KBM-7 (cell line): ENCODE measurements at regions not wholly inside any gene's neighbourhood (a gene's known extent, or its start where the extent isn't known, plus 50 kb on each side); places are given as distances from the start of the nearest gene placed in this dataset.
A peak's percentile ranks its signal among the peaks of the same experiment; 100 is the strongest.
"Not testable (repeated sequence)": the region's sequence is repeated elsewhere in the genome, so short reads cannot be mapped to it uniquely, and the experiment has no call there.

Experiments used
- DNase-seq: peaks from one replicate; pipeline ENCODE4 v3.0.0-alpha.2; 2015
- in situ Hi-C: fragments of 300-500 bp; cut with MboI; formaldehyde crosslinking; loops from 2 replicates; pipeline ENCODE4 v1.14.3; 2020; ENCODE audit warnings: low sequenced_read_pairs, low pct_unique_long_range_greater_than_20kb, mixed read lengths

DNA sequence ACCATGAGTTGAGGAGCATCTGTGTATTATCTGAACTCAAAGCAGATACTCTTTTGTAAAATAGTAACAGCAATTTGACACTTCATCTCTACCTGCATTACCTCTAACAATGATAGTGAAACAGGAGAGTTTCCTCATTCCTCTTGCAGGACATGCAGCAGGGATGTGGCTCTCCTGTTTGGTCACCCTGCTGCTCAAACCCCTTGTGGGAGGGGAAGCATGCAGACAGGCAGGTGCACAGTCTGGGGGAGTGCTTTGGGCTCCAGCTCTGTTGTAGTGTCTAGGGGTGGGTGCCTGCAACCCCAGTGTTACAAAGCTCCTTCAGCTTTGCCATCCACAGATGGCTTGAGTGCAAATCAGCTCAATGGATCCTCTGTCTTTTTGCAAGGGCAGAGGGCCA lies 827.6 kb downstream of the DACH1 start:
- in situ Hi-C loops, result no loop called here
- no peak for DNase-seq

DNA sequence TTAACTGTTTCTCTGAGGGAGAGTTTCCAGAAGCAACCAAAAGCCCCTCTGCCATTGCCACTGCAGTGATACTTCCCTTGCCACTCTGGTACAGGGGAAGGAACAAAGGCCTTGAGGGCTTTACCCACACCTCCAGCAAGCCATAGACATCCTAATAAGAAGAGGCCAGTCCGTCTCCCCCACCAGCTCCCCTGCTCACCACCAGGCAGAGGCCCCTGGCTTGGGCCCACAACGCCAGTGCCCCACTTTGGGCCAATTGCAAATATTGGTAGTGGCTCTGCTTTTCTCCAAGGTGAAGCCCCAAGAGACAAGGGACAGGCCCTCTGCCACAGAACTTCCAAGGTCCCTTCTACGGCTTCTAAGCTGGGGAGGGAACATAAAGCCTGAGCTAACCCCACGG lies 833.0 kb downstream of the DACH1 start:
- DNase-seq, result no peak
- in situ Hi-C loops, result no loop called here

DNA sequence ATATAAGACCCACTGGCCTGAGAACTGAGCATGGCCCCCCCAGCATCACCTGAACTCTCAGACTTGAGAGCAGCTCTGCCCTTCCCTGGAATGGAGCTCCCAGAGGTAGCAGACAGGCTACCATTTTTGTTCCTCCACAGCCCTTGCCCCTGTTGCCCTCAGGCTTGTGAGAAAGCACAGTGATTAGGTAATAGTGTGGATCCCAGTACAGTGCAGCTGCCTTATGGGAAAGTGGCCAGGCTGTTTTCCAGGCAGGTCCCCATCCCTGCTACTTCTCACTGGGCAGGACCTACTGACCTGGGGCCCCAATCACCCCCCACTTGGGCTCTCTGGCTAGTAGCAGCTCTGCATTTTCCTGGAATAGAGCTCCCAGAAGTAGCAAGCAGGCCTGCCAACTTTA lies 834.0 kb downstream of the DACH1 start:
- no peak for DNase-seq
- in situ Hi-C loops, result no loop called here

DNA sequence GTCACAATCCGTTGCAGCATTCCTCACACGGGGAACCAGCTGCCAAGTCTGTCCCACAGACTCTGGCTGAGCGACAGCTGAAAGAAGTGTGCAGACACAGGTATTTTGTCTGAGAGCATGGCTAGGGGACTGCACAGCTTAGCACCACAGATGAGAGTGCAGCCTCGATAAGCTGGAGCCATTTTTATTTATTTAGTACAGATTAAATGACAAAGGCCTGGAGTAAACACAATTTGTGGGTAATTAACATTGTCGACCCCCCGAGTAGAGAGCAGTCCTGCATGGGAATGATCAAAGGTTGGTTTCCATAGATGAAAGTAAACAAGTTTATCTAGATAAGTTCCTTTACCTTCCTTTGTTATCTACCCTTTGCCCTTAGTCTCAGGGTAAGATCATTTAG lies 836.2 kb downstream of the DACH1 start:
- no peak for DNase-seq
- in situ Hi-C loops, result no loop called here

DNA sequence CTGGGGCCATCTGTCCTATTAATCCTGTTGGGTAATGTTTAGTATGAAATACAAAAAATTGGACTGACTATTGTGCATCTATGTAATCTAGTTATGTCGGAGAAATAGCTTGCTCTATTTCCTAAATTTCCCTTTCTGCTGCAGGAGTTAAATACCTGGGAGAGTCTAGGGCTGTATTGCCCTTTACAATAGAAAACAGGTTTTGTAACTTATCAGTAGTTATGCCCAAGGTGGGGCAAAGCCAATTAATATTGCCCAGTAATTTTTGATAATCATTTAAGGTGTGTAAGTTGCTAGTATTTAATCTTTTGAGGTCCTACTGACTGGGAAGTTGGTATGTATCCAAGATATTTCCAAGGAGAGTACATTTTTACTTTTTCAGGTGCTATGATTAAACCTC lies 838.1 kb downstream of the DACH1 start:
- in situ Hi-C loops, result no loop called here
- no peak for DNase-seq

DNA sequence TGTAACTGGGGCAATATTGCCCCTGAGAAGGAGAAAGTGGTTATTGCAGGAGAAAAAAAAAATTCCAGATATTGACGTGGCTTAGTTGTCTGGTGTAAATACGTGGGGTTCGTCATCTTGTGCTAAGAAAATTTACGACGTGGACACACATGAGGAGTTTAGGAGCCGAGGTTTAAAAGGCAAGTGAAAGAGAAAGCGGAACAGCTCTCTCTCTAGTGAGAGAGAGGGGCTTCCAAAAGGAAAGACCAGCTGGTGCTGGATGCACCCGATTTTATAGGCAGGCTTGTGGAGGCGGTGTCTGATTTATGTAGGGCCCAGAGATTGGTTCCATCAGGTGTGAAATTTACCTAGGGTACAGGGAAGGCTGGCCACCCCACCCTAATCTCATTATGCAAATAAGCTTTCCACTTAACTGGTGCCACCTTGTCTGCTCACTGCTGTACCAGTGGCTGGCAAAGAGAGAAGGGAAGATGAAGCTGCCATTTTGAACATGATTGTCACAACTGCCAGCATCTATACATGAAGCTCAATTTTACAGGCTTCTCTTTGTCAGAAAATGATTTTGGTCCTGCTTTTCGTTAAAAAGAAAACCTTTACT lies 845.1 kb downstream of the DACH1 start:
- in situ Hi-C loops, result no loop called here

DNA sequence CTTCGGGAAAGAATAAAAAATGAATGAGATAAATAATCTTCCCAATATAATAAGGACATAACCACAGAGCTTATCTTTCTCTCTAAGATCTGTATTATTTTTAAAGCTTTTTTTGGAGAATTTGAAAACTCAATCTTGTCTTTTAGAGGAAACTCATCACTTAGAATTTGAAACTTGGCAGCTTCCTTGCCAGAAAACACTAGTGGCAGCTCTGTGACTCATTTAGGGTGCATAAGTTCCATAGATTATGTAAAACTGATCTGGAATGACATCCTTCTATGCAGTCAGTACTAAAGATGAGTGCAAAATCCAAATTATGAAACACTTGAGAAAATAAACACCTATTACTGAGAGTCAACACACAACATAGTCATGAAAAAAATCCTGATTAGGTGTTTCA lies 848.0 kb downstream of the DACH1 start:
- in situ Hi-C loops, result no loop called here
- DNase-seq, result no peak

More for the DNA sequence above, 845.1 kb downstream of the DACH1 start:
- peak; percentile 3 for DNase-seq

DNA sequence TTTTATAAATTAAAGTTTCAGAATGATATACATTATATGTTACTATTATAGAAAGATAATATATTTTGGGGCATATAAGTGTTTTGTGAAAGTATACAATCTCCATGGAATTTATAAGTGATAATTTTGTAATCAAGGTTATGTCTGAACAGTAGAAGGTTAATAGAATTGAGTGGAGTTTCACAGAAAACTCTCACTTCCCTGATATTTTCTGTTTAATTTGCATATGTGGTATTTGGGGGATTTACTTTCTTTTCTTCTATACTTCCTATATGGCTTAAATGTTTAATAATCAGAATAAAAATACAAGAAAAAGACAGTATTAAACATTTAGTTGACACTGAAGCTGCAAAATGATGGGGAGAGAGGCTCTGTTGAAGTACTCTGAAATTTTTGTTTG lies 848.5 kb downstream of the DACH1 start:
- in situ Hi-C loops, result no loop called here
- no peak for DNase-seq

DNA sequence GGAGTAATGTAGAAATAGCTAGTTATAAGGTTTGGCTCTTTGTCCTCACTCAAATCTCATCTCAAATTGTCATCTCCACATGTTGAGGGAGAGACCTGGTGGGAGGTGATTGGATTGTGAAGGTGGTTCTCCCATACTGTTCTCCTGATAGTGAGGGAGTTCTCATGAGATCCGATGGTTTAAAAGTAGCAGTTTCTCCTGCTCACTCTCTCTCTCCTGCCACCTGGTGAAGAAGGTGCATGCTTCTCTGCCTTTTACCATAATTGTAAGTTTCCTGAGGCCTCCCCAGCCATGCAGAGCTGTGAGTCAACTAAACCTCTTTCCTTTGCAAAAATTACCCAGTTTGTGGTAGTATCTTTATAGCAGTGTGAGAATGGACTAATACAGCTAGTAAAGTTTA lies 849.4 kb downstream of the DACH1 start:
- in situ Hi-C loops, result no loop called here
- DNase-seq, result no peak

DNA sequence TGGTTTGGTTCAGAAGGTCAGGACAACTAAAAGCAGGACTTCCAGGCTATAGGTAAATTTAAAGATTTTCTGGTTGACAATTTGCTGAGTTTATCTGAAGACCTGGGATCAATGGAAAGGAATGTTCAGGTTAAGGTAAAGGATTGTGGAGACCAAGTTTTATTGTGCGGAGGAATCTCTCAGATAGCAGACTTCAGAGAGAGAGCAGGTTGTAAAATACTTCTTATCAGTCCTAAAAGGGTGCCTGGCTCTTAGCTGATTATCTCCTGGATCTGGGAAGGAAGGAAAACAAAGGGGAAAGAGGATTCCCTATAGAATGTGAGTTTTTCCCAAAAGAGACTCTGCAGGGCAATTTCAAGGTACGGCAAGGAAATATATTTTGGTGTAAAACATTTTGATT lies 851.5 kb downstream of the DACH1 start:
- in situ Hi-C loops, result no loop called here
- no peak for DNase-seq

DNA sequence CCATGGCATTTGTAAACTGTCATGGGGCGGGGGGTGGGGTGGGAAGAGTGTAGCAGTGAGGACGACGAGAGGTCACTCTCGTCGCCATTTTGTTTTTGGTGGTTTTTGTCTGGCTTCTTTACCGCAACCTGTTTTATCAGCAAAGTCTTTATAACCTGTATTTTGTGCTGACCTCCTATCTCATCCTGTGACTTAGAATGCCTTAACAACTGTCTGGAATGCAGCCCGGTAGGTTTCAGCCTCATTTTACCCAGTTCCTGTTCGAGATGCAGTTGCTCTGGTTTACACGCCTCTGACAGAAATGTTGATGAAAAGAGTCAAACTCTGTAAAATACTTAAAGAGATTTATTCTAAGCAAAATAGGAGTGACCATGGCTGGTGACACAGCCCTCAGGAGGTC lies 852.0 kb downstream of the DACH1 start:
- no peak for DNase-seq
- in situ Hi-C loops, result no loop called here

DNA sequence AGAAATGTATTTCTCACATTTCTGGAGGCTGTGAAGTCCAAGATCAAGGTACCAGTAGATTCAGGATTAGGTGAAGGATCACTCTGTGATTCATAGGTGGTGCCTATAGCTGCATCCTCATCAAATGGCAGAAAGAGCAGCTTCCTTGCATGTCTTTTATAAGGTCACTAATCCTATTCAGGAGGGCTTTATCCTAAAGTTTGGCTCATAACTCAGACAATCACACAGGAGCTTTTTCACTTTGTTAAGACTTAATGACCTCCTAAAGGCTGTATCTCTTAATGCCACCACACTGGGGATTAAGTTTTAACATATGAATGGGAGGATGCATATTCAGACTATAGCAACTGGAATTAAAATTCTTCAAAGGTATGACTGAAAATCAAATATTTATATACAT lies 861.1 kb downstream of the DACH1 start:
- in situ Hi-C loops, result no loop called here
- no peak for DNase-seq

DNA sequence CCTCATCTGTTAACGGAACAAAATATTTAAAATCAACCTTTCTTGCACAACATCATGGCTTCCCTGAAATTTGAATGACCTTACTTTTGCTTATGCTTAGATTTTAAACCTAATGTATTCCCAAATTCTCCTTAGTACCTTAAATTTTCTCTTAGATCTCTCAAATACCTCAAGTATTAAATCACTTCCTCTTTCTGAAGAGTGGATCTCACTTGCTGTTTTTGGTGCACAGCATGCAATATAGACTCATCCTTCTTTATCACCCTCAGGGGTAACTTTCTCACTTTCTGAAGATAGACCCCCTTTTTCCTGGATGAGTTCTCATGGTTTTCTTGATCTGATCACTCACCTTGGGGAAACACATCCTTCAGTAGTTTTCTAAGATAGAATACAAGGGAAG lies 871.7 kb downstream of the DACH1 start:
- DNase-seq, result no peak
- in situ Hi-C loops, result no loop called here

DNA sequence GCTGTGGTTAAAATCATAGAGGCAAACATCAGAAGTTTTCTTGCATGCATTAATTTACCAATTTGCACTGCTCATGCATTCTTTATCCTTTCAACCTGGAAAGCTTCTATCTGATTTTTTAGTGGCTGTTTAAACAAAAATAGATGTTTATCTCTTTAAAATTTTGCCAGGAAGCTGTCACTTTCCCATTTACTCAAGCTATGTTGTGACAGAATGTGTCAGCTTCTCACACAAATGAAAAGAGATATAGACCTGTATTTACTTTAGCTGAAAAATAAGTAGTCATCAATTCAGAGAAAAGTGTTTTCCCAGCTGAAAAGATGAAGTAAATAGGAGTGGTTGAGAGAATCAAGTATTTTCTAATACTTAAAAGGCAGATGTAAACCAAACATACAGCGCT lies 872.8 kb downstream of the DACH1 start:
- in situ Hi-C loops, result no loop called here
- DNase-seq, result no peak

DNA sequence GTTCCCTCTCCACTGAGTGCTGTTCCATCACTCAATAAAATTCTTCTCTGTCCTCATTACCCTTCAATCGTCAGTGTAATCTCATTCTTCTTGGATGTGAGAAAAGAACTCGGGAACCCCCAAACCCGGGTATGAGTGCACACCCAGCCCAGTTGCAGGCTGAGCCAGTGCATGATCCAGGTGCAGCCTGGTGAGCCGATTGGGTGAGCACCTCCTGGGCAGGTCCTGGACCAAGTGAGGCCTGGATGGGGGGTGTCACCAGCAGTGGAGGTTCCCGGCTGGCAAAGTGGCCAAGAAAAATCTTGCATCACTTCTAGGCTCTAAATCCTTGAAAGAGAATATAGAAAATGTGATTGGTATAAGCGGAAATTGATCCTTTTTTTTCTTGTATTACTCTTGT lies 878.8 kb upstream of the KLHL1 start:
- DNase-seq, result no peak
- in situ Hi-C loops, result no loop called here

DNA sequence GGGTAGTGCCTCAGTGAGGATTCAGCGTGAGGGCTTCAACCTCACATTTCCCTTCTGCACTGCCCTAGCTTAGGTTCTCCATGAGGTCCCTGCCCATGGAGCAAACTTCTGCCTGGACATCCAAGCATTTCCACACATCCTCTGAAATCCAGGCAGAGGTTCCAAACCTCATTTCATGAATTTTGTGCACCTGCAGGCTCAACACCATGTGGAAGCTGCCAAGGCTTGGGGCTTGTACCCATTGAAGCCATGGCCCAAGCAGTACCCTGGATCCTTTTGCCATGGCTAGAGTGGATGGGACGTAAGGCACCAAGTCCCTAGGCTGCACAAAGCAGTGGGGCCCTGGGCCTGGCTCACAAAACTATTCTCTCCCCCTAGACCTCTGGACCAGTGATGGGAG lies 877.1 kb upstream of the KLHL1 start:
- in situ Hi-C loops, result no loop called here
- DNase-seq, result no peak

DNA sequence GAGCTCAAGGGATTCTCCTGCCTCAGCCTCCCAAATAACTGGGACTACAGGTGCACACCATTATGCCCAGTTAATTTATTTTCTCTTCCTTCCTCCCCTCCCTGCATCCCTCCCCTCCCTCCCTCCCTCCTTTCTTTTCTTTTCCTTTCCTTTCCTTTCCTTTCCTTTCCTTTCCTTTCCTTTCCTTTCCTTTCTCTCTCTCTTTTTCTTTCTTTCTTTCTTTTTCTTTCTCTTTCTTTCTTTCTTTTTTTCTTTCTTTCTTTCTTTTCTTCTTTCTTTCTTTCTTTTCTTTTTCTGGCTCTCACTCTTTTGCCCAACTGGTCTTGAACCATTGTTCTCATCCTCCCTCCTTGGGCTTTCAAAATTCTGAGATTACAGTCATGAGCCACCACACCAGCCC lies 873.0 kb upstream of the KLHL1 start:
- in situ Hi-C loops, result not testable (repeated sequence)

DNA sequence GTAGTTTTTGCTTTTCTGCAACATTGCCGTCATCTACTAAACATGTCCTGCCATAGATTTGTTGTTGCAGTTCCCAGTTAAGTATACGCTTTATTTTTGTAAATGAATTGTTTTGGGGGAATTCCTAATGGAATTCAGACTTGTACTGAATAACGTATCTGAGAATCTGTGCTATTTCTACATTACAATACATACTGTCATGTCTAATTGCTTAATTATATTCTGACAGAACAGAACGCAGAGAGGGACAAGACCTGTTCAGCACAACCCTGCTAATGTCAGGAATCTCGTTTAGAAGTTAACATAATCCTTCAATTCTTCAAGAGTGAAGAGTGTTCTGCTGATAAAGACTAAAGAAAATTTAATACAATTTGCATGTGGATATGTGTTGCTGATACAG lies 861.1 kb upstream of the KLHL1 start:
- in situ Hi-C loops, result no loop called here
- no peak for DNase-seq

More for the DNA sequence above, 873.0 kb upstream of the KLHL1 start:
- not testable (repeated sequence) for DNase-seq

DNA sequence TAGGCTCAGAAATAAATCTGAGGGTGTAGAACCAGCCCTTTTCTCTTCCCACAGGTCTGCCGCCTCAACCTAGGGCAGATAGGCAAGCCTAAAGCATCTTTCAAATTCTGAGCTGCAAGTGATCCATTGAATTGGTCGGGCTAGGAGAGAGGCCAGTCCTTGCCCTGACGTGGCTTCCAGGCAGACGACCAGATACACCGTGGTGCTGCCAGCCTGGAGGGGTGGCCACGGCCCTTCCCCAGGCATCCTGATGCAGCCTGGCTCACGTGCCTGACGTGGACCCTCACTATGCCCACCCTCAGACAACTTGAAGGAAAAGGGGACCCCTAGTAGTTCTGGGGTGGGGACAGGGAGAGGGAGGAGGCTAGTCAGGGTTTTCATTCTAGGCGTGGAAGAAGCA lies 859.3 kb upstream of the KLHL1 start:
- in situ Hi-C loops, result no loop called here
- no peak for DNase-seq

DNA sequence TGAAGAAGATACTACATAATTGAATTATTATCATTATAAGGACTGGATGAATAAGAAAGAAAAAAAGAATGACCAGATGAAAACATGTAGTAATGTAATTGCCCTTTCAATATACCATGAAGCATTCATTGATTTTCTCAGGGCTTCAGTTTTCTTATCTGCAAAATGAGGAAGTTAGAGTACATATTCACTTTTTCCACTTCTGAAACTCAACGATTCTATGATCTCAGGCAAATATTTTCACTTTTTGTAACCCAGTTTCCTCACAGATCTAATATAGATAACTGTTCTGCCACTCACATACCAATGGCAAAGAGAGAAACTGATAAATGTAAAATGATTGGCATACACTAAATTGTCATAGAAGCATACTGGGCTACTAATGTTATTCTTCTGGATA lies 856.6 kb upstream of the KLHL1 start:
- in situ Hi-C loops, result no loop called here
- peak; percentile 8 for DNase-seq

DNA sequence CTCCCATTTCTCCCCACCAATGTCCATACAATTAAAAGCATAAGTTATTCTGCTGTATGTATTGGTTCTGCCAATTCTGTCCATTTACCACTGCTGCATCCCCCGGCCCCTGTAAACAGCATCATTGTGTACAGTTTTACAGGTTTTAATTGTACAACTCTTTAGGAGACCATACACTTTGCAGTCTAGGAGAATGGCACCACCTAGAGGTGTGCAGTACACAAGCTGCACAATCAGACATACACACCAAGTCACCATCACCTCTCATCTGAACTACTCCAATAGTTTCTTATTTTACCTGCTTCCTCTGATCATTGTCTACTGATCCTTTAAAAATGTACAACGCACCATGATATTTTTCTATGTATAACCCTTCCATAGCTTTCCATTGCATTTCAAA lies 855.9 kb upstream of the KLHL1 start:
- in situ Hi-C loops, result no loop called here
- DNase-seq, result peak; percentile 4
